SK-N-SH treated with all-trans-retinoic acid at 6 μM for 48 hours (cell line): ENCODE measurements at regions not wholly inside any gene's neighbourhood (a gene's known extent, or its start where the extent isn't known, plus 50 kb on each side); places are given as distances from the start of the nearest gene placed in this dataset.

ENCODE experiments used
- CSDC2 ChIP-seq: fragments of 250-450 bp; sonication (Bioruptor Pico); IDR thresholded peaks from 2 replicates; pipeline ENCODE4 v1.5.0; 2020; ENCODE audit warnings: mild to moderate bottlenecking, moderate library complexity
- ESRRG ChIP-seq: fragments of 250-450 bp; sonication (Bioruptor Pico); IDR thresholded peaks from 2 replicates; pipeline ENCODE4 v1.6.1; 2021; ENCODE audit warnings: mild to moderate bottlenecking
- OSR1 ChIP-seq: fragments of 250-450 bp; sonication (Bioruptor Pico); IDR thresholded peaks from 2 replicates; pipeline ENCODE4 v1.8.0; 2022; ENCODE audit warnings: moderate library complexity, mild to moderate bottlenecking, inconsistent platforms
- PPARA ChIP-seq: fragments of 250-450 bp; sonication (Bioruptor Pico); IDR thresholded peaks from 2 replicates; pipeline ENCODE4 v1.5.0; 2020; ENCODE audit warnings: mild to moderate bottlenecking, borderline replicate concordance
- RARB ChIP-seq: fragments of 250-450 bp; sonication (Bioruptor Pico); IDR thresholded peaks from 2 replicates; pipeline ENCODE4 v1.8.0; 2021; ENCODE audit warnings: mild to moderate bottlenecking, moderate library complexity
- TCF4 ChIP-seq: fragments of 250-450 bp; sonication (Bioruptor Pico); IDR thresholded peaks from 2 replicates; pipeline ENCODE4 v1.8.0; 2021; ENCODE audit warnings: mild to moderate bottlenecking, moderate library complexity, borderline replicate concordance
- ZFP3 ChIP-seq: fragments of 250-450 bp; sonication (Bioruptor Pico); IDR thresholded peaks from 2 replicates; pipeline ENCODE4 v1.5.0; 2020; ENCODE audit warnings: mild to moderate bottlenecking, moderate library complexity
- ZFP30 ChIP-seq: fragments of 450-650 bp; formaldehyde crosslinking; IDR thresholded peaks from 2 replicates; pipeline ENCODE4 v1.5.0; 2022; ENCODE audit warnings: mild to moderate bottlenecking, moderate library complexity
- TF ChIP-seq, protein P1 (sequence below): fragments of 250-450 bp; sonication (Bioruptor Pico); IDR thresholded peaks from 2 replicates; pipeline ENCODE4 v1.5.1; 2020; ENCODE audit warnings: low read depth, mild to moderate bottlenecking, moderate library complexity
- TF ChIP-seq, protein P2 (sequence below): fragments of 250-450 bp; sonication (Bioruptor Pico); IDR thresholded peaks from 2 replicates; pipeline ENCODE4 v1.8.0; 2020; ENCODE audit warnings: mild to moderate bottlenecking, moderate library complexity, borderline replicate concordance
- TF ChIP-seq, protein P3 (sequence below): fragments of 250-450 bp; sonication (Bioruptor Pico); IDR thresholded peaks from 2 replicates; pipeline ENCODE4 v1.8.0; 2021; ENCODE audit warnings: low read depth, mild to moderate bottlenecking, moderate library complexity, borderline replicate concordance

DNA sequence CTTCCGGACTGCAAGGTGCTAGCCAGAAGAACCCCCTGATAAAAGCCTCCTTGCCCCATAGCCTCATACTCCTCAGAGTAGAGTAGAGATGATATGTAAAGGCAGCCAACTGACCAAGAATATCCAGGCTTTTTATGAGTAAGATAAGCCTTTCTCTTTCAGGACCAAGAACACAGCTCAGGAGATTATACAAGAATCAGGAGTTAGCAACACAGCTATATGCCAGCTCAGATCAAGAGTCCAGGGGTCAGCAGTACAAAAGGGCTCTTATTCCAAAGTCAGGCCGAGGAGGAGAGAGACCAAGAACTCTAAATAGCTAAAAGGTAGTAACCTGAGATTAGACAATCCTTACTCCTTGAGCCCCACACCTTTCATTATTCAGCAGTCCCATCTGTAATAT, 135.3 kb downstream of the BTG1 start:
- TF ChIP-seq, protein P1, sequence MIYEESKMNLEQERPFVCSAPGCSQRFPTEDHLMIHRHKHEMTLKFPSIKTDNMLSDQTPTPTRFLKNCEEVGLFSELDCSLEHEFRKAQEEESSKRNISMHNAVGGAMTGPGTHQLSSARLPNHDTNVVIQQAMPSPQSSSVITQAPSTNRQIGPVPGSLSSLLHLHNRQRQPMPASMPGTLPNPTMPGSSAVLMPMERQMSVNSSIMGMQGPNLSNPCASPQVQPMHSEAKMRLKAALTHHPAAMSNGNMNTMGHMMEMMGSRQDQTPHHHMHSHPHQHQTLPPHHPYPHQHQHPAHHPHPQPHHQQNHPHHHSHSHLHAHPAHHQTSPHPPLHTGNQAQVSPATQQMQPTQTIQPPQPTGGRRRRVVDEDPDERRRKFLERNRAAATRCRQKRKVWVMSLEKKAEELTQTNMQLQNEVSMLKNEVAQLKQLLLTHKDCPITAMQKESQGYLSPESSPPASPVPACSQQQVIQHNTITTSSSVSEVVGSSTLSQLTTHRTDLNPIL (CRISPR knock-in tag): no peak
- TF ChIP-seq ZFP3 (CRISPR knock-in tag): no peak
- TF ChIP-seq ESRRG (CRISPR knock-in tag): no peak
- TF ChIP-seq, protein P2, sequence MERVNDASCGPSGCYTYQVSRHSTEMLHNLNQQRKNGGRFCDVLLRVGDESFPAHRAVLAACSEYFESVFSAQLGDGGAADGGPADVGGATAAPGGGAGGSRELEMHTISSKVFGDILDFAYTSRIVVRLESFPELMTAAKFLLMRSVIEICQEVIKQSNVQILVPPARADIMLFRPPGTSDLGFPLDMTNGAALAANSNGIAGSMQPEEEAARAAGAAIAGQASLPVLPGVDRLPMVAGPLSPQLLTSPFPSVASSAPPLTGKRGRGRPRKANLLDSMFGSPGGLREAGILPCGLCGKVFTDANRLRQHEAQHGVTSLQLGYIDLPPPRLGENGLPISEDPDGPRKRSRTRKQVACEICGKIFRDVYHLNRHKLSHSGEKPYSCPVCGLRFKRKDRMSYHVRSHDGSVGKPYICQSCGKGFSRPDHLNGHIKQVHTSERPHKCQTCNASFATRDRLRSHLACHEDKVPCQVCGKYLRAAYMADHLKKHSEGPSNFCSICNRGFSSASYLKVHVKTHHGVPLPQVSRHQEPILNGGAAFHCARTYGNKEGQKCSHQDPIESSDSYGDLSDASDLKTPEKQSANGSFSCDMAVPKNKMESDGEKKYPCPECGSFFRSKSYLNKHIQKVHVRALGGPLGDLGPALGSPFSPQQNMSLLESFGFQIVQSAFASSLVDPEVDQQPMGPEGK (CRISPR knock-in tag): no peak
- no peak for TF ChIP-seq RARB (CRISPR knock-in tag)
- TF ChIP-seq, protein P3, sequence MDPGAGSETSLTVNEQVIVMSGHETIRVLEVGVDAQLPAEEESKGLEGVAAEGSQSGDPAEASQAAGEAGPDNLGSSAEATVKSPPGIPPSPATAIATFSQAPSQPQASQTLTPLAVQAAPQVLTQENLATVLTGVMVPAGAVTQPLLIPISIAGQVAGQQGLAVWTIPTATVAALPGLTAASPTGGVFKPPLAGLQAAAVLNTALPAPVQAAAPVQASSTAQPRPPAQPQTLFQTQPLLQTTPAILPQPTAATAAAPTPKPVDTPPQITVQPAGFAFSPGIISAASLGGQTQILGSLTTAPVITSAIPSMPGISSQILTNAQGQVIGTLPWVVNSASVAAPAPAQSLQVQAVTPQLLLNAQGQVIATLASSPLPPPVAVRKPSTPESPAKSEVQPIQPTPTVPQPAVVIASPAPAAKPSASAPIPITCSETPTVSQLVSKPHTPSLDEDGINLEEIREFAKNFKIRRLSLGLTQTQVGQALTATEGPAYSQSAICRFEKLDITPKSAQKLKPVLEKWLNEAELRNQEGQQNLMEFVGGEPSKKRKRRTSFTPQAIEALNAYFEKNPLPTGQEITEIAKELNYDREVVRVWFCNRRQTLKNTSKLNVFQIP: no peak
- TF ChIP-seq OSR1 (CRISPR knock-in tag): no peak
- TF ChIP-seq ZFP30 (CRISPR knock-in tag): no peak
- TF ChIP-seq PPARA: no peak
- TF ChIP-seq CSDC2 (CRISPR knock-in tag): no peak
- TF ChIP-seq TCF4 (CRISPR knock-in tag): no peak
